Natural killer cell (primary cell): ENCODE measurements at regions not wholly inside any gene's neighbourhood (a gene's known extent, or its start where the extent isn't known, plus 50 kb on each side); places are given as distances from the start of the nearest gene placed in this dataset.

Experiments used
- ATAC-seq, 3 donors: fragments of 150-1000 bp in 2 of 3; fragments of 200-7000 bp in 1 of 3; cut with Tn5 transposase; 1 replicate in 1 of 3; 2 replicates in 2 of 3; pipeline ENCODE4 v1.10.0; 2021; ENCODE audit warnings: mild to moderate bottlenecking in 2 of 3, moderate library complexity in 2 of 3
- DNase-seq, 2 donors: peaks; one replicate each; pipeline versions ENCODE4 v3.0.0 to v3.0.0-alpha.2; 2013 to 2021; ENCODE audit warnings: mixed read lengths in 1 of 2
- H3K27ac ChIP-seq: one replicate; pipeline ENCODE4 v1.5.1; 2013; ENCODE audit warnings: mild to moderate bottlenecking, low read length
- H3K27me3 ChIP-seq: one replicate; pipeline ENCODE4 v1.6.1; 2013; ENCODE audit warnings: low read length; ENCODE audit not compliant: control insufficient read depth, insufficient read depth
- H3K36me3 ChIP-seq: one replicate; pipeline ENCODE4 v1.6.1; 2013; ENCODE audit warnings: low read length; ENCODE audit not compliant: control insufficient read depth, insufficient read depth
- H3K4me1 ChIP-seq: one replicate; pipeline ENCODE4 v1.6.1; 2013; ENCODE audit warnings: low read length; ENCODE audit not compliant: control insufficient read depth, insufficient read depth
- H3K4me3 ChIP-seq: one replicate; pipeline ENCODE4 v1.5.1; 2013; ENCODE audit warnings: low read length
- H3K9me3 ChIP-seq: one replicate; pipeline ENCODE4 v1.6.1; 2013; ENCODE audit warnings: low read length; ENCODE audit not compliant: control insufficient read depth, insufficient read depth
- H3K27ac Mint-ChIP-seq, 2 donors: one replicate each; pipeline ENCODE4 v1.8.0; 2022; ENCODE audit warnings: mild to moderate bottlenecking in 2 of 2, mixed read lengths in 2 of 2, moderate library complexity in 1 of 2
- H3K27me3 Mint-ChIP-seq, 2 donors: one replicate each; pipeline ENCODE4 v1.8.0; 2022; ENCODE audit warnings: low read depth in 2 of 2, mixed read lengths in 2 of 2
- H3K36me3 Mint-ChIP-seq: one replicate; pipeline ENCODE4 v1.8.0; 2022; ENCODE audit warnings: mixed read lengths
- H3K4me1 Mint-ChIP-seq, 2 donors: one replicate each; pipeline ENCODE4 v1.8.0; 2022; ENCODE audit warnings: mixed read lengths in 2 of 2
- H3K4me3 Mint-ChIP-seq: one replicate; pipeline ENCODE4 v1.8.0; 2022; ENCODE audit warnings: mild to moderate bottlenecking, moderate library complexity, mixed read lengths
- H3K9me3 Mint-ChIP-seq, 2 donors: one replicate each; pipeline ENCODE4 v1.8.0; 2022; ENCODE audit warnings: mixed read lengths in 2 of 2
- CTCF ChIP-seq: fragments of 200-600 bp; IDR thresholded peaks from one replicate; pipeline ENCODE4 v1.8.0; 2022; ENCODE audit warnings: antibody characterized with exemption
- WGBS: methylation state at CpG from one replicate; pipeline ENCODE4 v1.1.7; 2013; ENCODE audit warnings: missing lambda C conversion rate; ENCODE audit not compliant: insufficient coverage; 5-methylcytosine and 5-hydroxymethylcytosine counted together
- intact Hi-C: fragments of 100-400 bp; cut with micrococcal nuclease; formaldehyde crosslinking; loops from one replicate; pipeline ENCODE4 v1.14.2; 2022

GRCh38 chr1:30229960-30230359 is 493.4 kb downstream of the MATN1 start:
- DNase-seq (no peak), ATAC-seq (no peak)
- 91% methylated on average over 9 of the region's 9 CpGs for WGBS
- H3K36me3 Mint-ChIP-seq: no peaks in the 10 kb centered on the region
- Histone ChIP-seq H3K4me1 (no peaks in the 10 kb centered on the region), H3K4me3 (no peak overlapping the region), H3K36me3 (no peaks in the 10 kb centered on the region), H3K27ac (no peak overlapping the region), H3K27me3 (no peaks in the 10 kb centered on the region), H3K9me3 (no peaks in the 10 kb centered on the region)
- H3K4me3 Mint-ChIP-seq: no peak overlapping the region
- no peak overlapping the region for H3K27ac Mint-ChIP-seq
- no peak for TF ChIP-seq CTCF
- intact Hi-C loops: loop anchor here (5.0 kb wide), 1 partner anchor 993 kb away; the partner anchor contains the start of gene PTPRU
- no peaks in the 10 kb centered on the region for H3K4me1 Mint-ChIP-seq
- H3K9me3 Mint-ChIP-seq: no peaks in the 10 kb centered on the region
- no peaks in the 10 kb centered on the region for H3K27me3 Mint-ChIP-seq

GRCh38 chr1:30229557-30229956 is 493.8 kb downstream of the MATN1 start:
- H3K4me3 ChIP-seq: no peak overlapping the region
- no peak overlapping the region for H3K4me3 Mint-ChIP-seq
- H3K27ac Mint-ChIP-seq: no peak overlapping the region
- TF ChIP-seq CTCF: no peak
- no peaks in the 10 kb centered on the region for H3K36me3 Mint-ChIP-seq
- H3K9me3 Mint-ChIP-seq: no peaks in the 10 kb centered on the region
- H3K27ac ChIP-seq: no peak overlapping the region
- ATAC-seq (no peak), DNase-seq (no peak)
- H3K27me3 Mint-ChIP-seq: no peaks in the 10 kb centered on the region
- H3K4me1 Mint-ChIP-seq: no peaks in the 10 kb centered on the region
- H3K36me3 ChIP-seq: no peaks in the 10 kb centered on the region
- WGBS: 95% methylated on average over 9 of the region's 9 CpGs
- no peaks in the 10 kb centered on the region for H3K27me3 ChIP-seq
- intact Hi-C loops: no loop called here
- no peaks in the 10 kb centered on the region for H3K4me1 ChIP-seq
- H3K9me3 ChIP-seq: no peaks in the 10 kb centered on the region

GRCh38 chr1:30226648-30227047 is 496.7 kb downstream of the MATN1 start:
- no peak overlapping the region for H3K27ac Mint-ChIP-seq
- Histone ChIP-seq H3K36me3 (no peaks in the 10 kb centered on the region), H3K27ac (no peak overlapping the region), H3K4me1 (no peaks in the 10 kb centered on the region), H3K9me3 (no peaks in the 10 kb centered on the region), H3K4me3 (no peak overlapping the region), H3K27me3 (no peaks in the 10 kb centered on the region)
- H3K27me3 Mint-ChIP-seq: peaks cover 0 to 3% of the 10 kb centered on the region in 2 donors
- ATAC-seq (no peak), DNase-seq (no peak)
- intact Hi-C loops: no loop called here
- TF ChIP-seq CTCF: no peak
- H3K4me1 Mint-ChIP-seq: no peaks in the 10 kb centered on the region
- 63% methylated on average over 4 of the region's 6 CpGs for WGBS
- H3K4me3 Mint-ChIP-seq: no peak overlapping the region
- H3K36me3 Mint-ChIP-seq: no peaks in the 10 kb centered on the region
- H3K9me3 Mint-ChIP-seq: no peaks in the 10 kb centered on the region

GRCh38 chr1:30225357-30225756 is 498.0 kb downstream of the MATN1 start:
- H3K27ac Mint-ChIP-seq: no peak overlapping the region
- H3K27me3 Mint-ChIP-seq: peaks cover 0 to 13% of the 10 kb centered on the region in 2 donors
- H3K36me3 Mint-ChIP-seq: no peaks in the 10 kb centered on the region
- Histone ChIP-seq H3K27me3 (no peaks in the 10 kb centered on the region), H3K9me3 (no peaks in the 10 kb centered on the region), H3K4me1 (no peaks in the 10 kb centered on the region), H3K4me3 (no peak overlapping the region), H3K27ac (no peak overlapping the region), H3K36me3 (no peaks in the 10 kb centered on the region)
- intact Hi-C loops: no loop called here
- no peak overlapping the region for H3K4me3 Mint-ChIP-seq
- no peaks in the 10 kb centered on the region for H3K9me3 Mint-ChIP-seq
- no peak for ATAC-seq
- DNase-seq: no peak
- no peak for TF ChIP-seq CTCF
- WGBS: 78% methylated on average over 7 of the region's 7 CpGs
- H3K4me1 Mint-ChIP-seq: no peaks in the 10 kb centered on the region
